ENCODE measurements at regions not wholly inside any gene's neighbourhood (a gene's known extent, or its start where the extent isn't known, plus 50 kb on each side); places are given as distances from the start of the nearest gene placed in this dataset.
"Not testable (repeated sequence)": the region's sequence is repeated elsewhere in the genome, so short reads cannot be mapped to it uniquely, and the experiment has no call there.

DNA sequence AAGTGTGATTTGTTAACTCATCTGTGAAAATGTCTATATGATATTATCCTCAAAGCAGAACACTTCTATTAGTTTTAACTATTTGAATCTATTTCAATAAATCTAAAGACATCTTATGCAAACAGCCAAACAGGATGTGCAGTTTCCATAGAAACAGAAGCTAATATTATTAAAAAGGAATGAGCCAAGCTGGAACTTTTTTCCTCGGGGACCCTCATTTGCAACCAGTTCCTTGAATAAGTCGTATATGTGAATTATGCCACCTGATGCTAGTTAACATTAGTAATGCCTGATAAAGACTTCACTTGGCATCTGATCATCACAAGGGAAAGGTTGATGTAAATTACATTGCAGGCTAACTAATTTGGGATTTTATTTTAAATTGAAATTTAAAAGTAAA, 216.9 kb upstream of the SMLR1 start:
- peak; percentile 39 for DNase-seq

GRCh38 chr6:130611366-130611765, 215.8 kb upstream of the SMLR1 start:
- DNase-seq, result no peak

DNA sequence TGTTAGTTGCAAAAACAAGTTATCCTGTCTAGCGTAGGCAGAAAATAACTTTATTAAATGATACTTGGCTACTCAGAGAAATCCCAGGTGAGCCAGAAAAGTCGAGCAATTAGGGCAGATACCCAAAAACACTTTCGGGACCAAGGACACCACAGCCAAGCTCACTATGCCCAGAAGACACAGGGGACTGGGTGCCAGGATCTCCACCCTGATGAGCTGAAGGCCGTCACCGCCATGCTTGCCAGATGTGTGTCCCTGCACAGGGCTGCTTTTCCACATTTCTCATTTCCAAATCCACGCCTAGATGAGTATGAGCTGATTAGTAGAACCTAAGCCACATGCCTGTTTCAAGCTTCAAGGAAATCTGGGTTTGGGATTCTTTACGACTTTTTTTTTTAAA, 214.0 kb upstream of the SMLR1 start:
- no peak for DNase-seq

DNA sequence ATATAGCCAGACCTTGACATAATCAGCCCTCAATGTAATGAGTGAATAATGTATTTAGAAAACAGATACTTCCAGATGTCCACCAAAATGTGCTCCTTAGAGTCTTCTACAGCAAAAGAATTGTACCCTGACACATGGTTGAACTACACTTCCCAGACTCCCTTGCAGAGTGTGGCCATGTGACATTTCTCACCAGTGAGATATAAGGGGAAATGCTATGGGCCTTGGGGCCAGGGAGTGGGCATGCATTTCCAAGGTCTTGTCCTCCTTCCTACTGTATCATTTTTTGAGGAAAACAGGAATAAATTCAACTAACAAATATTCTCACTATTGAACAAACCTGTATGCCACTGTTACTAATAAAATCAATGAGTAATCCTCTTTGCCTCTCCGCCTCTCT, 211.4 kb upstream of the SMLR1 start:
- DNase-seq, result no peak

GRCh38 chr6:130617658-130618057, 209.5 kb upstream of the SMLR1 start:
- DNase-seq, result no peak

DNA sequence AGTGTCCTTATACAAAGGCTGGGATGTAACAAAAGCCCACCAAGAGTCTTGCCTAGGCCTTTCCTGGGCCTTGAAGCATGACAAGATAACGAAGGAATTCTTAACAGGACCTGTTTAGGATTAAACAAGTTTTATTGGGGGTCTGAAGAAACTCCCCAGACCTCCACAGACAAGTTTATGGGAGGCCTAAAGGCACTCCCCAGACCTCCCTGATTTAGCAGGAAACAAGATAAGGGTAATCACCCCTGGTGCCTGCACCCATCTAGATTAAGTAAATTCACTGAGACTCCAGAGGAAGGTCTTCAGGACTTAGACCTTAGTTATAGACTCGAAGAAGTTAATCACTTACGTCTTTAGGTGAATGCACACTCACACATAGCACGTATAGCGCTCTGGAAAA, 208.4 kb upstream of the SMLR1 start:
- not testable (repeated sequence) for DNase-seq

DNA sequence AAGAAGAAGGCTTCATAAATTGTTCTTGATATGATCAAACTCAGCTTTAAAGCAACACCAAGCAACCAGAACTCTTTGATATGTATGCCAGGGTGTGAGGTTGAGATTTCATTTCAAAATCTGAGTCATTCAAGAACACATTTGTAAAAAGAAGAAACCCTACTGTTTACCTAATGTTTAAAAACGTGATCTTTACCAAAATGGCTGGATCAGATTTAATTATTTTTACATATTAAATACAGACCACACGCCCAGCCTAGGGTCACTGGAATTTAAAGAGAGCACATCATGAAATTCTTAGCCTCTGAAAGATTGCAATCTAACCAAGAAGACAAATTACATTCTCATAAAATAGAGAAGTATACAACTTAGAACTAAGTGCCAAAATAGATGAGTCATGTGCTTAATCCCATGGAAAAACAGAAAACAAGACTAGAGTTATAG, 206.8 kb upstream of the SMLR1 start:
- DNase-seq, result no peak

GRCh38 chr6:130622142-130622541, 205.1 kb upstream of the SMLR1 start:
- DNase-seq, result no peak

DNA sequence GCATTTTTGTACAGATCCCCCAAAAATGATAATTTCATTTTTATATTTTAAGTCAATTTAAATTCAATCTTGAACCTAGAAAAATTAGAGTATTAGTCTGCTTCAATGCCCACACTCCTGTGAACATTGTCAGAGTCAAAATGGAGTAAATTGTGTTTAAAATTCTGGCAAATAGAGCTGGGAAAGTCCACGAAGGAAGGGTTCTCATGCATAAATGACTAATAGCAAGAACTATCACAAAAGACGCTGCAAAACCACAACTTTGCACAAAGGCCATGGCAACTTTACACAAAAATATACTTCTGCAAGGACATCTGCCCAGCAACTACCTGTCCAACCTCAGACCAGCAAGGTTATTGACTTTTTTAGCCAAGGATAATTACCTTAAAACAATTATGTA, 203.2 kb upstream of the SMLR1 start:
- DNase-seq, result no peak

- no peak for DNase-seq
Measured at GRCh38 chr6:130625825-130626527, 201.2 kb upstream of the SMLR1 start.

- DNase-seq, result no peak
Measured at GRCh38 chr6:130628862-130629261, 198.3 kb upstream of the SMLR1 start.

GRCh38 chr6:130629640-130630039, 197.6 kb upstream of the SMLR1 start:
- no peak for DNase-seq

- DNase-seq, result peak; percentile 41
Measured at GRCh38 chr6:130632277-130632676, 194.9 kb upstream of the SMLR1 start.

- no peak for DNase-seq
Measured at GRCh38 chr6:130632897-130633296, 194.3 kb upstream of the SMLR1 start.

DNA sequence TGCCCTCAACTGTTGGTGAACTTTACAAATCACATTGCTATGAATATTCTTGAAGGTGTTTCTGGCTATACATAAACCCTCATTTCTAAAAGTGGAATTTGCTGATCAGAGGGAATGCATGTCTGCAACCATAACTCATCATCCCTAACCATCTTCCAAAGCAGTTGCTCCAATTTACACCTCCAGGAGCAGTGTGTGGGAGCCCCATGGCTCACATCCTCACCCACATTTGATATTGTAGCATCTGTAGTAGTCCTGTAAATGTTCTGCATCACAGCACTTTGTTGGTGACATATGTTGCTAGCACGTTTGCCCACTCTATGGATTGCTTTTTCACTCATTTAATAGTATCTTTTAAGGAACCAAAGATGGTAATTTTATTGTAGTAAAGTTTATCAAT, 183.8 kb upstream of the SMLR1 start:
- no peak for DNase-seq

- no peak for DNase-seq
Measured at GRCh38 chr6:130644175-130644574, 183.0 kb upstream of the SMLR1 start.

GRCh38 chr6:130644769-130645168, 182.4 kb upstream of the SMLR1 start:
- not testable (repeated sequence) for DNase-seq

DNA sequence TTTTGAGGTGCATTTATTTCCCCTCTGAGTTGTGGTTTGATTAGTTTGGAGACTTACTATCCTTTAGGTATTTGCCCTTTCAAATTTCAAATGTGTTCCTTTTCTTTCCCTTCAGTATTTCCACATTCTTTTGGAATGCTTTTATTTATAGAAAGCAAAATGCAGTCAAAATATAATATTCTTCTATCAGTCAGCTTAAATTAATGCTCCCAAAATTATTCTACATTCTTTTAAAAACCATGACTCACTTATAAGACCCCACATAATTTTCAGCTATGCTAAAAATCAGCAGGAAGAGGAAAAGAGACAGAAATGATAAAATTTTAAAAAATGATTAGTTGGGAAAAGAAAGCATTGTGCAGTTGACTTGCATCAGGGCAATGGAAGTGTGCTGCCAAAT, 180.0 kb upstream of the SMLR1 start:
- no peak for DNase-seq

- DNase-seq, result no peak
Measured at GRCh38 chr6:130655586-130655985, 171.6 kb upstream of the SMLR1 start.

DNA sequence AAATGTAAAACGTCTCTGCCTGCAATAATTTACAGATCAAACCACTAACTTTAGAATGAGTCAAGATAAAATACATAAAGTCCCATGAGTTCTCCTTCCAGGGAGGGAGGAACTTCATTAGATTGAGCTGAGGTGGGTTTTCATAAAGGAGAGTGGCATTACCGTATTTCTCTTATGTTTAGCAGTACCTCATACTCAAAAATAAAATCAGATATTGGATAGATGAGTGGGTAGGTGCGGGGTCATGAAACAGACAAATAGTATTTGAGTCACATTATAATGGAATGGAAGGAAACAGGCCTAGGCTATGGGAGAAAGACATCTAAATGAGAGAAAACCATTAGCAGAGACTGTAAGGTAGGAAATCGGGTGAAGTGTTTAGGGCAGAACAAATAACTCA, 166.1 kb upstream of the SMLR1 start:
- DNase-seq, result no peak

GRCh38 chr6:130666786-130667185, 160.4 kb upstream of the SMLR1 start:
- no peak for DNase-seq

DNA sequence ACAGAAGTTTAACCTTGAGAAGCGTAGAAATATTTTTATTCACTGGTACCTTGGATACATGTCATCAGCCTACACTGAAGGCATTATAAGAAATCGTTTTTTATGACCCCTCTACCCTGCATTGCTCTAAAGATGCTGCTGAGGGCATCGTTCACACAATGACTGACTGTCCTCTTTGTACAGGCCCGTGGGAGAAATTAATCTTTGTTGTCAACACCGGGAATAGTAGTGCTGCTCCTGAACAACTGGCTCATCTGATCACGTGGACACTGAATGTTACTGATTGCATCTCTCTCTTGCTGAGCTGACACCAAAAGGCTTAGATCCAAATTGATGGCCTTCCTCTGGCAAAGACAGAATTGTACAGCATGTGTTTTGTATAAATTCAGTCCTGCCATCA, 157.1 kb upstream of the SMLR1 start:
- DNase-seq, result no peak

GRCh38 chr6:130671119-130671518, 156.1 kb upstream of the SMLR1 start:
- DNase-seq, result no peak

- no peak for DNase-seq
Measured at GRCh38 chr6:130671577-130671976, 155.6 kb upstream of the SMLR1 start.

GRCh38 chr6:130672153-130672552, 155.1 kb upstream of the SMLR1 start:
- DNase-seq, result no peak

All from renal pelvis (tissue), 1 donor.